Spleen (tissue), 11 donors: ENCODE measurements at regions not wholly inside any gene's neighbourhood (a gene's known extent, or its start where the extent isn't known, plus 50 kb on each side); places are given as distances from the start of the nearest gene placed in this dataset.

Experiments used
- DNase-seq: peaks from one replicate; pipeline ENCODE4 v3.0.0-alpha.2; 2020
- H3K27ac ChIP-seq, 8 donors: fragments of 200-600 bp; sonication (generic) in 7 of 8; 1 replicate in 4 of 8; 2 replicates in 4 of 8; pipeline versions ENCODE4 v1.5.0 to v1.8.0; 2016 to 2021; ENCODE audit warnings: inconsistent platforms in 4 of 8, mild to moderate bottlenecking in 4 of 8, moderate library complexity in 1 of 8
- H3K27me3 ChIP-seq, 7 donors: fragments of 200-600 bp; sonication (generic) in 6 of 7; replicated peaks in 1 of 7; 1 replicate in 4 of 7; 2 replicates in 3 of 7; pipeline versions ENCODE4 v1.5.0 to v1.8.0; 2016 to 2021; ENCODE audit warnings: inconsistent platforms in 3 of 7, mild to moderate bottlenecking in 1 of 7
- H3K36me3 ChIP-seq, 6 donors: fragments of 200-600 bp; sonication (generic) in 5 of 6; 1 replicate in 4 of 6; 2 replicates in 2 of 6; pipeline versions ENCODE4 v1.5.0 to v1.8.0; 2016 to 2021; ENCODE audit warnings: inconsistent platforms in 2 of 6
- H3K4me1 ChIP-seq, 6 donors: fragments of 200-600 bp; sonication (generic) in 5 of 6; 1 replicate in 3 of 6; 2 replicates in 3 of 6; pipeline versions ENCODE4 v1.5.0 to v1.8.0; 2016 to 2021; ENCODE audit warnings: inconsistent platforms in 3 of 6
- H3K4me3 ChIP-seq, 8 donors: fragments of 200-600 bp; sonication (generic) in 7 of 8; 1 replicate in 4 of 8; 2 replicates in 4 of 8; pipeline versions ENCODE4 v1.5.0 to v1.8.0; 2016 to 2021; ENCODE audit warnings: inconsistent platforms in 4 of 8, mild to moderate bottlenecking in 4 of 8, moderate library complexity in 2 of 8
- H3K9me3 ChIP-seq, 8 donors: fragments of 200-600 bp; sonication (generic) in 7 of 8; 1 replicate in 4 of 8; 2 replicates in 4 of 8; pipeline versions ENCODE4 v1.5.0 to v1.8.0; 2016 to 2021; ENCODE audit warnings: inconsistent platforms in 4 of 8
- CTCF ChIP-seq, 11 experiments: fragments of 200-600 bp in 7 of 11; fragments of 450-650 bp in 4 of 11; sonication (generic) in 4 of 11; IDR thresholded peaks in 8 of 11; conservative IDR thresholded peaks in 3 of 11; 1 replicate in 7 of 11; 2 replicates in 4 of 11; pipeline versions ENCODE4 v1.4.0 to v1.8.0; 2016 to 2021; ENCODE audit warnings: antibody characterized with exemption in 11 of 11, inconsistent platforms in 4 of 11, mild to moderate bottlenecking in 1 of 11
- POLR2A ChIP-seq, 3 donors: fragments of 450-650 bp; IDR thresholded peaks; one replicate each; pipeline ENCODE4 v1.5.1; 2017; ENCODE audit warnings: antibody characterized with exemption in 3 of 3, mild to moderate bottlenecking in 1 of 3
- POLR2AphosphoS5 ChIP-seq, 3 donors: sonication (generic); formaldehyde crosslinking; IDR thresholded peaks; one replicate each; pipeline ENCODE4 v1.5.1; 2017; ENCODE audit warnings: antibody characterized with exemption in 3 of 3
- WGBS, 5 donors: extraction: QIAGEN DNeasy Blood & Tissue Kit in 3 of 5; methylation state at CpG; one replicate each; pipeline versions ENCODE4 v1.1.5 to v1.1.7; 2013 to 2018; 5-methylcytosine and 5-hydroxymethylcytosine counted together
- intact Hi-C: fragments of 100-400 bp; cut with DNase I; formaldehyde crosslinking; loops from one replicate; pipeline ENCODE4 v1.15.0; 2023; ENCODE audit warnings: low total_unique reads
- donor health status: healthy with polysubstance abuse.
- donor health status: DM: no; HTN: no; CAD: no; lungs with moderate emphysema.
- donor health status: DM: no; HTN: no; CAD: no.
- donor health status: Bipolar disorder and iron deficiency.
- donor health status: healthy.
- donor health status: DM: no; HTN: no; CAD: no.
- donor health status: DM: yes; HTN: yes; CAD: no.

- no peak for DNase-seq
- H3K4me1 ChIP-seq: peaks cover 0 to 8% (median 3%) of the 10 kb centered on the region in 6 donors
- H3K4me3 ChIP-seq: no peak overlapping the region
- intact Hi-C loops: loop anchor here (5.0 kb wide), 1 partner anchor 201 kb away; no protein-coding TSS in a partner anchor
- no peaks in the 10 kb centered on the region for H3K9me3 ChIP-seq
- peak in 8 of 11 experiments; percentile 43 to 67 (median 56) for TF ChIP-seq CTCF (IDR thresholded peaks at IDR 0.05 in 8 of 11, conservative IDR thresholded peaks at IDR 0.05 in 3 of 11)
- no peak for TF ChIP-seq POLR2A (IDR thresholded peaks at IDR 0.05)
- TF ChIP-seq POLR2AphosphoS5 (IDR thresholded peaks at IDR 0.05): no peak
- no peaks in the 10 kb centered on the region for H3K36me3 ChIP-seq
- peak overlapping the region in 2 of 8 donors; percentile 21 to 30 for H3K27ac ChIP-seq
- peaks cover 0 to 7% (median 0%) of the 10 kb centered on the region in 7 donors for H3K27me3 ChIP-seq
- WGBS, 5 donors: 51 to 78% (median 66%) methylated on average over 7 of the region's 7 CpGs
Observed at GRCh38 chr13:29707876-29708543, 112.5 kb upstream of the SLC7A1 start.

DNA sequence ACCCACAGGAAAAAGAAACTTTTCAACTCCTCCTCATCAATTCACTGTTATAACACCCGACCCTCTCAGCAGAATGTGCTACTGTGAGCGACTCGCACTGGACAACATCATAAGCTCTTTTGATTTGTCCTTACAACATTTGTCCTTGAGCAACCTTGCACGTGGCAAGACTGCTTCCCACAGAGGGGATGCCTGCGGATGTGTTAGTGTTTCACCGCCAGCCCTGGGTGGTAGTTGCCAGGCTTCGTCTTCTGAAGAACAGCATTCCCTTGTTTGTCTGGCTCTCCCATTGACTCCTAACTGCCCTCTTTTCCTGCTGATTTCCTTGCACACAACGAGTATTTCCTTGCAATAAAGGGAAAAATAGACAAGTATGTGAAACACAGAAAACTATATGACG is 111.4 kb upstream of the SLC7A1 start:
- intact Hi-C loops: loop anchor here (5.0 kb wide), 1 partner anchor 200 kb away; no protein-coding TSS in a partner anchor
- no peak for DNase-seq
- Histone ChIP-seq H3K4me3 (no peak overlapping the region), H3K27me3 (peaks cover 0 to 6% (median 0%) of the 10 kb centered on the region in 7 donors), H3K27ac (peak overlapping the region in 2 of 8 donors; percentile 21 to 30), H3K9me3 (no peaks in the 10 kb centered on the region), H3K4me1 (peaks cover 0 to 15% (median 4%) of the 10 kb centered on the region in 6 donors), H3K36me3 (no peaks in the 10 kb centered on the region)
- no peak for TF ChIP-seq POLR2A (IDR thresholded peaks at IDR 0.05)
- TF ChIP-seq CTCF (IDR thresholded peaks at IDR 0.05 in 8 of 11, conservative IDR thresholded peaks at IDR 0.05 in 3 of 11): no peak
- TF ChIP-seq POLR2AphosphoS5 (IDR thresholded peaks at IDR 0.05): peak in 2 of 3 donors; percentile 57 to 65
- WGBS, 5 donors: 68 to 74% (median 71%) methylated on average over 9 of the region's 9 CpGs

GRCh38 chr13:29704648-29705047 is 109.2 kb upstream of the SLC7A1 start:
- WGBS, 5 donors: 42 to 67% (median 43%) methylated on average over 3 of the region's 3 CpGs
- TF ChIP-seq POLR2AphosphoS5 (IDR thresholded peaks at IDR 0.05) (peak in 1 of 3 donors; percentile 48), CTCF (IDR thresholded peaks at IDR 0.05 in 8 of 11, conservative IDR thresholded peaks at IDR 0.05 in 3 of 11) (no peak)
- peaks cover 0 to 15% (median 4%) of the 10 kb centered on the region in 6 donors for H3K4me1 ChIP-seq
- DNase-seq: no peak
- H3K9me3 ChIP-seq: no peaks in the 10 kb centered on the region
- peaks cover 0 to 6% (median 0%) of the 10 kb centered on the region in 7 donors for H3K27me3 ChIP-seq
- H3K4me3 ChIP-seq: no peak overlapping the region
- intact Hi-C loops: loop anchor here (5.0 kb wide), 1 partner anchor 197 kb away; no protein-coding TSS in a partner anchor
- H3K27ac ChIP-seq: peak overlapping the region in 5 of 8 donors; percentile 7 to 47 (median 38)
- no peaks in the 10 kb centered on the region for H3K36me3 ChIP-seq

GRCh38 chr13:29703421-29703820 is 107.9 kb upstream of the SLC7A1 start:
- H3K36me3 ChIP-seq: no peaks in the 10 kb centered on the region
- intact Hi-C loops: no loop called here
- H3K4me1 ChIP-seq: peaks cover 0 to 15% (median 4%) of the 10 kb centered on the region in 6 donors
- TF ChIP-seq POLR2A (IDR thresholded peaks at IDR 0.05): no peak
- TF ChIP-seq POLR2AphosphoS5 (IDR thresholded peaks at IDR 0.05): no peak
- H3K27me3 ChIP-seq: peaks cover 0 to 6% (median 0%) of the 10 kb centered on the region in 7 donors
- DNase-seq: no peak
- H3K9me3 ChIP-seq: no peaks in the 10 kb centered on the region
- no peak overlapping the region for H3K4me3 ChIP-seq
- 85 to 93% (median 86%) methylated on average over 4 of the region's 4 CpGs for WGBS, 5 donors
- no peak overlapping the region for H3K27ac ChIP-seq
